ENCODE measurements at regions not wholly inside any gene's neighbourhood (a gene's known extent, or its start where the extent isn't known, plus 50 kb on each side); places are given as distances from the start of the nearest gene placed in this dataset.

GRCh38 chr22:48931452-48931851 lies 896.2 kb downstream of the BRD1 start:
- TF ChIP-seq, protein P1, sequence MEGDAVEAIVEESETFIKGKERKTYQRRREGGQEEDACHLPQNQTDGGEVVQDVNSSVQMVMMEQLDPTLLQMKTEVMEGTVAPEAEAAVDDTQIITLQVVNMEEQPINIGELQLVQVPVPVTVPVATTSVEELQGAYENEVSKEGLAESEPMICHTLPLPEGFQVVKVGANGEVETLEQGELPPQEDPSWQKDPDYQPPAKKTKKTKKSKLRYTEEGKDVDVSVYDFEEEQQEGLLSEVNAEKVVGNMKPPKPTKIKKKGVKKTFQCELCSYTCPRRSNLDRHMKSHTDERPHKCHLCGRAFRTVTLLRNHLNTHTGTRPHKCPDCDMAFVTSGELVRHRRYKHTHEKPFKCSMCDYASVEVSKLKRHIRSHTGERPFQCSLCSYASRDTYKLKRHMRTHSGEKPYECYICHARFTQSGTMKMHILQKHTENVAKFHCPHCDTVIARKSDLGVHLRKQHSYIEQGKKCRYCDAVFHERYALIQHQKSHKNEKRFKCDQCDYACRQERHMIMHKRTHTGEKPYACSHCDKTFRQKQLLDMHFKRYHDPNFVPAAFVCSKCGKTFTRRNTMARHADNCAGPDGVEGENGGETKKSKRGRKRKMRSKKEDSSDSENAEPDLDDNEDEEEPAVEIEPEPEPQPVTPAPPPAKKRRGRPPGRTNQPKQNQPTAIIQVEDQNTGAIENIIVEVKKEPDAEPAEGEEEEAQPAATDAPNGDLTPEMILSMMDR (IDR thresholded peaks at IDR 0.05 in 2 of 3, conservative IDR thresholded peaks at IDR 0.05 in 1 of 3; ENCODE audit: borderline replicate concordance in 1 of 3, insufficient read depth in 1 of 3, low read depth in 2 of 3, low read length in 2 of 3), result no peak
- TF ChIP-seq POLR2A (IDR thresholded peaks at IDR 0.05; ENCODE audit: borderline replicate concordance, extremely low read depth, insufficient read depth, insufficient read length) (no peak), EZH2phosphoT487 (IDR thresholded peaks at IDR 0.05; ENCODE audit: borderline replicate concordance) (no peak), FOSL1 (IDR thresholded peaks at IDR 0.05; ENCODE audit: low read depth) (no peak)
- TF ChIP-seq, protein P2, sequence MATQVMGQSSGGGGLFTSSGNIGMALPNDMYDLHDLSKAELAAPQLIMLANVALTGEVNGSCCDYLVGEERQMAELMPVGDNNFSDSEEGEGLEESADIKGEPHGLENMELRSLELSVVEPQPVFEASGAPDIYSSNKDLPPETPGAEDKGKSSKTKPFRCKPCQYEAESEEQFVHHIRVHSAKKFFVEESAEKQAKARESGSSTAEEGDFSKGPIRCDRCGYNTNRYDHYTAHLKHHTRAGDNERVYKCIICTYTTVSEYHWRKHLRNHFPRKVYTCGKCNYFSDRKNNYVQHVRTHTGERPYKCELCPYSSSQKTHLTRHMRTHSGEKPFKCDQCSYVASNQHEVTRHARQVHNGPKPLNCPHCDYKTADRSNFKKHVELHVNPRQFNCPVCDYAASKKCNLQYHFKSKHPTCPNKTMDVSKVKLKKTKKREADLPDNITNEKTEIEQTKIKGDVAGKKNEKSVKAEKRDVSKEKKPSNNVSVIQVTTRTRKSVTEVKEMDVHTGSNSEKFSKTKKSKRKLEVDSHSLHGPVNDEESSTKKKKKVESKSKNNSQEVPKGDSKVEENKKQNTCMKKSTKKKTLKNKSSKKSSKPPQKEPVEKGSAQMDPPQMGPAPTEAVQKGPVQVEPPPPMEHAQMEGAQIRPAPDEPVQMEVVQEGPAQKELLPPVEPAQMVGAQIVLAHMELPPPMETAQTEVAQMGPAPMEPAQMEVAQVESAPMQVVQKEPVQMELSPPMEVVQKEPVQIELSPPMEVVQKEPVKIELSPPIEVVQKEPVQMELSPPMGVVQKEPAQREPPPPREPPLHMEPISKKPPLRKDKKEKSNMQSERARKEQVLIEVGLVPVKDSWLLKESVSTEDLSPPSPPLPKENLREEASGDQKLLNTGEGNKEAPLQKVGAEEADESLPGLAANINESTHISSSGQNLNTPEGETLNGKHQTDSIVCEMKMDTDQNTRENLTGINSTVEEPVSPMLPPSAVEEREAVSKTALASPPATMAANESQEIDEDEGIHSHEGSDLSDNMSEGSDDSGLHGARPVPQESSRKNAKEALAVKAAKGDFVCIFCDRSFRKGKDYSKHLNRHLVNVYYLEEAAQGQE (IDR thresholded peaks at IDR 0.05; ENCODE audit: low read depth), result no peak
